Panc1 (cell line): ENCODE measurements at regions not wholly inside any gene's neighbourhood (a gene's known extent, or its start where the extent isn't known, plus 50 kb on each side); places are given as distances from the start of the nearest gene placed in this dataset.

Source experiments
- ATAC-seq: fragments of 200-7000 bp; cut with Tn5 transposase; 2 replicates; pipeline ENCODE4 v1.9.1; 2020; ENCODE audit warnings: mild to moderate bottlenecking, moderate library complexity
- BruUV-seq: library from RNA; stranded (reverse); fragments of 400-500 nt; replicated peaks from 2 replicates; lab custom pipeline; 2021; lab: Mats Ljungman, UMichigan
- CTCF ChIA-PET: fragments of 300-600 bp; sonication (Branson Sonifier 250); formaldehyde crosslinking; loops from one replicate; lab custom pipeline; 2022; ENCODE audit warnings: antibody characterized with exemption; lab: Charles Lee
- POLR2A ChIA-PET: fragments of 300-600 bp; sonication (Branson Sonifier 250); formaldehyde crosslinking; loops from one replicate; lab custom pipeline; 2022; ENCODE audit warnings: antibody characterized with exemption; lab: Charles Lee
- DNase-seq: peaks from one replicate; pipeline ENCODE4 v3.0.0-alpha.2; 2010; ENCODE audit warnings: low read depth, low spot score
- H3K27ac ChIP-seq: 2 replicates; pipeline ENCODE4 v1.5.1; 2011; ENCODE audit warnings: mild to moderate bottlenecking, low read length, inconsistent platforms
- H3K27me3 ChIP-seq: fragments of 200-500 bp; sonication (Bioruptor generic); 2 replicates; pipeline ENCODE4 v1.6.0; 2014; ENCODE audit warnings: low read length, inconsistent platforms; ENCODE audit not compliant: control insufficient read depth, insufficient read depth
- H3K36me3 ChIP-seq: fragments of 200-500 bp; sonication (Bioruptor generic); 2 replicates; pipeline ENCODE4 v1.5.1; 2014; ENCODE audit warnings: inconsistent platforms, mild to moderate bottlenecking, low read length, moderate library complexity; ENCODE audit not compliant: control insufficient read depth, insufficient read depth
- H3K4me1 ChIP-seq: 2 replicates; pipeline ENCODE4 v1.5.1; 2011; ENCODE audit warnings: inconsistent platforms, mild to moderate bottlenecking, low read length, moderate library complexity; ENCODE audit not compliant: control insufficient read depth, insufficient read depth
- H3K4me3 ChIP-seq, 2 experiments: 2 replicates each; pipeline ENCODE4 v1.5.1; 2011 to 2012; ENCODE audit warnings: low read depth in 2 of 2, low read length in 2 of 2, mild to moderate bottlenecking in 2 of 2, inconsistent platforms in 1 of 2, moderate library complexity in 1 of 2
- H3K9me3 ChIP-seq: fragments of 200-500 bp; sonication (Bioruptor generic); 2 replicates; pipeline ENCODE4 v1.5.1; 2014; ENCODE audit warnings: low read depth, mild to moderate bottlenecking, inconsistent platforms, low read length, moderate library complexity; ENCODE audit not compliant: control insufficient read depth, insufficient read depth
- POLR2AphosphoS5 ChIP-seq: IDR thresholded peaks from 2 replicates; pipeline ENCODE4 v1.6.1; 2012; ENCODE audit warnings: mild to moderate bottlenecking, low read depth, low read length, moderate library complexity
- SIN3A ChIP-seq: IDR thresholded peaks from 2 replicates; pipeline ENCODE4 v1.6.1; 2012; ENCODE audit warnings: low read depth, mild to moderate bottlenecking, low read length, moderate library complexity, borderline replicate concordance; ENCODE audit not compliant: insufficient read depth
- TCF7L2 ChIP-seq: IDR thresholded peaks from 2 replicates; pipeline ENCODE4 v1.6.1; 2011; ENCODE audit warnings: mild to moderate bottlenecking, low read depth, low read length, inconsistent platforms
- in situ Hi-C: cut with HindIII; loops from 2 replicates; pipeline ENCODE4 v1.10.0; 2016; ENCODE audit warnings: low sequenced_read_pairs, low pct_unique_long_range_greater_than_20kb
- intact Hi-C: fragments of 100-400 bp; cut with micrococcal nuclease; formaldehyde crosslinking; loops from one replicate; pipeline ENCODE4 v1.10.0; 2022; ENCODE audit not compliant: unreplicated experiment
- TF ChIP-seq, protein P1 (sequence below), 2 experiments: IDR thresholded peaks; 2 replicates each; pipeline ENCODE4 v1.6.1; 2011 to 2012; ENCODE audit warnings: low read depth in 2 of 2, control low read depth in 1 of 2, low read length in 1 of 2, mild to moderate bottlenecking in 1 of 2, moderate library complexity in 1 of 2; ENCODE audit not compliant: insufficient read depth in 1 of 2
- TF ChIP-seq, protein P2 (sequence below): fragments of 450-650 bp; IDR thresholded peaks from 2 replicates; pipeline ENCODE4 v1.5.1; 2017; ENCODE audit warnings: mild to moderate bottlenecking

DNA sequence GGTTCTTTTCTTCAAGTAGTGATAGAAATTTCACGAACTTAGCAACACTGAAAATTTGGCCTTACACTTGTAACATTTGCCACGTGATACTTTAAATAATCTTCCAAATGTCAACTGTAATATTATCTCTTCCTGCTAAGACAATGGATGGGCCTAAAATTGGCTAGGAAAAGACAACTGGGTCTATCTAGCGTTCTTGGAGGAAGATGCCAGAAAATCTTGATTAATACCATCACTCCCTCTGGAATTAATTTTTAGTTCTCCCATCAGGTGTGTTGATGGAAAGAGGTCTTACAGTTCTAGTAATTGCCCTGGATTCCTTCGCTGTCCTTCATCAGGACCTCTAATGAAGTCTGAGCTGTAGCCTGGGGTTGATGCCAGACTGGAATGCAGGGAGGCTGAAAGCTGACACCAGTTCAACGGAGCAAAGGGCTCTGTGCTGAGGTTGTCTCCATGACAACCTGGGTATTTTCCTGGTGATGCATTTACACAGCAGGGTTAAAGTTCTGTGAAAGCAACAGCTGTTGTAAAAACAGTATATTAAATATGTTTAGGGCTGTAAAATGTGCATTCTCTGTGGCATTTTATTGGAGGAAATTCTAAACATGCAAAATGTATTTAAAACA, 92.3 kb downstream of the GAS1 start:
- no peaks in the 10 kb centered on the region for H3K4me1 ChIP-seq
- H3K27ac ChIP-seq: no peak overlapping the region
- no peaks in the 10 kb centered on the region for H3K27me3 ChIP-seq
- in situ Hi-C loops: no loop called here
- no peaks in the 10 kb centered on the region for H3K9me3 ChIP-seq
- BruUV-seq: no TSS peak
- POLR2A ChIA-PET: no interaction called here
- intact Hi-C loops: no loop called here
- CTCF ChIA-PET: no interaction called here
- H3K4me3 ChIP-seq: no peak overlapping the region
- DNase-seq (no peak), ATAC-seq (no peak)
- TF ChIP-seq, protein P1, sequence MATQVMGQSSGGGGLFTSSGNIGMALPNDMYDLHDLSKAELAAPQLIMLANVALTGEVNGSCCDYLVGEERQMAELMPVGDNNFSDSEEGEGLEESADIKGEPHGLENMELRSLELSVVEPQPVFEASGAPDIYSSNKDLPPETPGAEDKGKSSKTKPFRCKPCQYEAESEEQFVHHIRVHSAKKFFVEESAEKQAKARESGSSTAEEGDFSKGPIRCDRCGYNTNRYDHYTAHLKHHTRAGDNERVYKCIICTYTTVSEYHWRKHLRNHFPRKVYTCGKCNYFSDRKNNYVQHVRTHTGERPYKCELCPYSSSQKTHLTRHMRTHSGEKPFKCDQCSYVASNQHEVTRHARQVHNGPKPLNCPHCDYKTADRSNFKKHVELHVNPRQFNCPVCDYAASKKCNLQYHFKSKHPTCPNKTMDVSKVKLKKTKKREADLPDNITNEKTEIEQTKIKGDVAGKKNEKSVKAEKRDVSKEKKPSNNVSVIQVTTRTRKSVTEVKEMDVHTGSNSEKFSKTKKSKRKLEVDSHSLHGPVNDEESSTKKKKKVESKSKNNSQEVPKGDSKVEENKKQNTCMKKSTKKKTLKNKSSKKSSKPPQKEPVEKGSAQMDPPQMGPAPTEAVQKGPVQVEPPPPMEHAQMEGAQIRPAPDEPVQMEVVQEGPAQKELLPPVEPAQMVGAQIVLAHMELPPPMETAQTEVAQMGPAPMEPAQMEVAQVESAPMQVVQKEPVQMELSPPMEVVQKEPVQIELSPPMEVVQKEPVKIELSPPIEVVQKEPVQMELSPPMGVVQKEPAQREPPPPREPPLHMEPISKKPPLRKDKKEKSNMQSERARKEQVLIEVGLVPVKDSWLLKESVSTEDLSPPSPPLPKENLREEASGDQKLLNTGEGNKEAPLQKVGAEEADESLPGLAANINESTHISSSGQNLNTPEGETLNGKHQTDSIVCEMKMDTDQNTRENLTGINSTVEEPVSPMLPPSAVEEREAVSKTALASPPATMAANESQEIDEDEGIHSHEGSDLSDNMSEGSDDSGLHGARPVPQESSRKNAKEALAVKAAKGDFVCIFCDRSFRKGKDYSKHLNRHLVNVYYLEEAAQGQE (IDR thresholded peaks at IDR 0.05; ENCODE audit: insufficient read depth in 1 of 2, low read depth in 2 of 2, low read length in 1 of 2): no peak
- TF ChIP-seq, protein P2, sequence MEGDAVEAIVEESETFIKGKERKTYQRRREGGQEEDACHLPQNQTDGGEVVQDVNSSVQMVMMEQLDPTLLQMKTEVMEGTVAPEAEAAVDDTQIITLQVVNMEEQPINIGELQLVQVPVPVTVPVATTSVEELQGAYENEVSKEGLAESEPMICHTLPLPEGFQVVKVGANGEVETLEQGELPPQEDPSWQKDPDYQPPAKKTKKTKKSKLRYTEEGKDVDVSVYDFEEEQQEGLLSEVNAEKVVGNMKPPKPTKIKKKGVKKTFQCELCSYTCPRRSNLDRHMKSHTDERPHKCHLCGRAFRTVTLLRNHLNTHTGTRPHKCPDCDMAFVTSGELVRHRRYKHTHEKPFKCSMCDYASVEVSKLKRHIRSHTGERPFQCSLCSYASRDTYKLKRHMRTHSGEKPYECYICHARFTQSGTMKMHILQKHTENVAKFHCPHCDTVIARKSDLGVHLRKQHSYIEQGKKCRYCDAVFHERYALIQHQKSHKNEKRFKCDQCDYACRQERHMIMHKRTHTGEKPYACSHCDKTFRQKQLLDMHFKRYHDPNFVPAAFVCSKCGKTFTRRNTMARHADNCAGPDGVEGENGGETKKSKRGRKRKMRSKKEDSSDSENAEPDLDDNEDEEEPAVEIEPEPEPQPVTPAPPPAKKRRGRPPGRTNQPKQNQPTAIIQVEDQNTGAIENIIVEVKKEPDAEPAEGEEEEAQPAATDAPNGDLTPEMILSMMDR: no peak
- TF ChIP-seq TCF7L2 (no peak), SIN3A (no peak)
- H3K36me3 ChIP-seq: no peaks in the 10 kb centered on the region

DNA sequence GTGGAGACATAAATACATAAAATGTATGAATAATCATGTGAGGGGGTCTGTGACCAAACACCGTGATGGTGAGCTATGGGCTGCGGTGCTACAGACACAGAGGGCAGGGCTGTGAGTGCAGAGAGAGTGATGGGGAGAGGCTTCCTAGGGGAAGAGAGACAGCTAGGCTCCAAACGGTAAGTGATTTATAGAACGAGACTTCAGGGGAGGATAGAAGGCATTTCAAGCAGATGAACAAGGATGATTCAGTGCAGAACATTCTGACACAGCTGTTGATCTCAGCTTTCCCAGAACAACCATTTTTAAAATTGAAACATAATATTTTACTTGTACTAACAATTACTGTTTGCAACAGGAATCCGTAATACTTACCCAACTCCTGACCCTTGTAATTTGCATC, 100.7 kb downstream of the GAS1 start:
- intact Hi-C loops: no loop called here
- no peak for DNase-seq
- Histone ChIP-seq H3K36me3 (no peaks in the 10 kb centered on the region), H3K27me3 (no peaks in the 10 kb centered on the region), H3K4me3 (no peak overlapping the region), H3K27ac (no peak overlapping the region), H3K4me1 (no peaks in the 10 kb centered on the region), H3K9me3 (no peaks in the 10 kb centered on the region)
- in situ Hi-C loops: no loop called here
- no peak for ATAC-seq
- ChIA-PET POLR2A (no interaction called here), CTCF (no interaction called here)
- no peak for TF ChIP-seq POLR2AphosphoS5
- no peak for TF ChIP-seq SIN3A
- TF ChIP-seq, protein P1 (IDR thresholded peaks at IDR 0.05; ENCODE audit: insufficient read depth in 1 of 2, low read depth in 2 of 2, low read length in 1 of 2): no peak
- TF ChIP-seq, protein P2: no peak
- no peak for TF ChIP-seq TCF7L2
- BruUV-seq: no TSS peak
